ENCODE measurements at regions not wholly inside any gene's neighbourhood (a gene's known extent, or its start where the extent isn't known, plus 50 kb on each side); places are given as distances from the start of the nearest gene placed in this dataset.
A peak's percentile ranks its signal among the peaks of the same experiment; 100 is the strongest.

- ChIA-PET CTCF (no interaction called here), POLR2A (no interaction called here)
- intact Hi-C loops (cut with micrococcal nuclease), result no loop called here
- Mint-ChIP-seq H3K27me3 (ENCODE audit: insufficient read depth, unreplicated experiment) (no peaks in the 10 kb centered on the region), H3K4me3 (ENCODE audit: unreplicated experiment) (no peak overlapping the region), H3K36me3 (ENCODE audit: insufficient read depth, unreplicated experiment) (no peaks in the 10 kb centered on the region), H3K27ac (ENCODE audit: low read depth, unreplicated experiment) (no peak overlapping the region), H3K9me3 (ENCODE audit: unreplicated experiment) (no peaks in the 10 kb centered on the region), H3K4me1 (ENCODE audit: insufficient read depth, unreplicated experiment) (no peaks in the 10 kb centered on the region)
- DNase-seq (ENCODE audit: unreplicated experiment), result no peak
- TF ChIP-seq CTCF (IDR thresholded peaks at IDR 0.05; ENCODE audit: unreplicated experiment), result no peak
- no TSS peak for BruUV-seq (replicated peaks)
These were observed 66.9 kb upstream of the NCKAP5 start for GRCh38 chr2:133635131-133635530.

GRCh38 chr2:133636287-133636686, 68.0 kb upstream of the NCKAP5 start:
- intact Hi-C loops (cut with micrococcal nuclease), result no loop called here
- H3K4me3 Mint-ChIP-seq (ENCODE audit: unreplicated experiment), result no peak overlapping the region
- H3K27me3 Mint-ChIP-seq (ENCODE audit: insufficient read depth, unreplicated experiment), result no peaks in the 10 kb centered on the region
- POLR2A ChIA-PET, result no interaction called here
- H3K9me3 Mint-ChIP-seq (ENCODE audit: unreplicated experiment), result no peaks in the 10 kb centered on the region
- TF ChIP-seq CTCF (IDR thresholded peaks at IDR 0.05; ENCODE audit: unreplicated experiment), result no peak
- CTCF ChIA-PET, result interaction anchor here (0.7 to 1.0 kb wide), 2 partner anchors 209 to 373 kb away, joined by 3 read pairs; no protein-coding TSS in a partner anchor
- H3K36me3 Mint-ChIP-seq (ENCODE audit: insufficient read depth, unreplicated experiment), result no peaks in the 10 kb centered on the region
- DNase-seq (ENCODE audit: unreplicated experiment), result no peak
- H3K27ac Mint-ChIP-seq (ENCODE audit: low read depth, unreplicated experiment), result no peak overlapping the region
- H3K4me1 Mint-ChIP-seq (ENCODE audit: insufficient read depth, unreplicated experiment), result no peaks in the 10 kb centered on the region
- BruUV-seq (replicated peaks), result no TSS peak

- Mint-ChIP-seq H3K36me3 (ENCODE audit: insufficient read depth, unreplicated experiment) (no peaks in the 10 kb centered on the region), H3K4me3 (ENCODE audit: unreplicated experiment) (no peak overlapping the region), H3K4me1 (ENCODE audit: insufficient read depth, unreplicated experiment) (no peaks in the 10 kb centered on the region), H3K27ac (ENCODE audit: low read depth, unreplicated experiment) (no peak overlapping the region), H3K27me3 (ENCODE audit: insufficient read depth, unreplicated experiment) (no peaks in the 10 kb centered on the region), H3K9me3 (ENCODE audit: unreplicated experiment) (no peaks in the 10 kb centered on the region)
- no peak for TF ChIP-seq CTCF (IDR thresholded peaks at IDR 0.05; ENCODE audit: unreplicated experiment)
- no TSS peak for BruUV-seq (replicated peaks)
- POLR2A ChIA-PET, result no interaction called here
- no peak for DNase-seq (ENCODE audit: unreplicated experiment)
- intact Hi-C loops (cut with micrococcal nuclease), result no loop called here
- CTCF ChIA-PET, result no interaction called here
These were observed 71.8 kb upstream of the NCKAP5 start for GRCh38 chr2:133640103-133640502.

- TF ChIP-seq CTCF (IDR thresholded peaks at IDR 0.05; ENCODE audit: unreplicated experiment), result no peak
- H3K9me3 Mint-ChIP-seq (ENCODE audit: unreplicated experiment), result peaks cover 1% of the 10 kb centered on the region
- no peaks in the 10 kb centered on the region for H3K4me1 Mint-ChIP-seq (ENCODE audit: insufficient read depth, unreplicated experiment)
- BruUV-seq (replicated peaks), result no TSS peak
- no peaks in the 10 kb centered on the region for H3K36me3 Mint-ChIP-seq (ENCODE audit: insufficient read depth, unreplicated experiment)
- H3K27ac Mint-ChIP-seq (ENCODE audit: low read depth, unreplicated experiment), result no peak overlapping the region
- POLR2A ChIA-PET, result no interaction called here
- H3K27me3 Mint-ChIP-seq (ENCODE audit: insufficient read depth, unreplicated experiment), result no peaks in the 10 kb centered on the region
- no peak overlapping the region for H3K4me3 Mint-ChIP-seq (ENCODE audit: unreplicated experiment)
- peak; percentile 4 for DNase-seq (ENCODE audit: unreplicated experiment)
- intact Hi-C loops (cut with micrococcal nuclease), result no loop called here
- CTCF ChIA-PET, result interaction anchor here (0.6 to 1.2 kb wide), 5 partner anchors 10 to 255 kb away, joined by 3 to 6 read pairs (median 4); no protein-coding TSS in a partner anchor
These were observed 73.2 kb upstream of the NCKAP5 start for GRCh38 chr2:133641497-133641896.
